ENCODE measurements at regions not wholly inside any gene's neighbourhood (a gene's known extent, or its start where the extent isn't known, plus 50 kb on each side); places are given as distances from the start of the nearest gene placed in this dataset.

DNA sequence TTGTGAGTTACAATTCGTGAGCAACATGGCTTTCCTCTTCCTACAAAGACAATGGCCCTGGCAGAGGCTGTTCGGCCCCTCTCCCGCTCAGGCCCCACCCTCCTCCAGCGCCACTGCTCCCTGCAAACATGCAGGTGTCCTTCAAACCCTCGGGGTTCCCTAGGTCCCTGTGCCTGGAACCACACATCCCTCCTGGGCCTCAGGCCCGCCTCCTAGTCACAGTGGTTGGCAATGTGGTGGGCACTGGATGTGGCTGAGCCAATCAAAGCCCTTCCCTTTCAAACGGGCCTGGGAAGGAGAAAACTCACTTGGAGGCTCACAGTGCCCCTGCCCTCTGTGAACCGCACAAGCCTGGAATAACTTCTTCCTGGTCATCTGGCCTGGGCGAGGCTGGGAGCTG lies 147.2 kb downstream of the TFAP2C start:
- TF ChIP-seq CTCF (IDR thresholded peaks at IDR 0.05; ENCODE audit: low read depth, low read length, poor library complexity, severe bottlenecking) (no peak), EZH2phosphoT487 (IDR thresholded peaks at IDR 0.05; ENCODE audit: borderline replicate concordance, low read length) (no peak)
